Activated CD4-positive, alpha-beta T cell treated with anti-CD3 and anti-CD28 coated beads, Interleukin-2, amount 10 ng/mL, durations not matched to agents 7 days and 5 days (primary cell): ENCODE measurements at regions not wholly inside any gene's neighbourhood (a gene's known extent, or its start where the extent isn't known, plus 50 kb on each side); places are given as distances from the start of the nearest gene placed in this dataset.

ENCODE experiments used
- CTCF ChIA-PET: fragments of 350-600 bp; sonication (Branson Sonifier 250); formaldehyde crosslinking; loops from one replicate; lab custom pipeline; 2021; ENCODE audit warnings: antibody characterized with exemption; lab: Charles Lee
- POLR2A ChIA-PET: fragments of 350-600 bp; sonication (Branson Sonifier 250); formaldehyde crosslinking; loops from one replicate; lab custom pipeline; 2021; ENCODE audit warnings: antibody characterized with exemption; lab: Charles Lee
- DNase-seq: peaks from one replicate; pipeline ENCODE4 v3.0.0-alpha.2; 2020
- H3K27ac Mint-ChIP-seq: one replicate; pipeline ENCODE4 v1.8.0; 2021; ENCODE audit warnings: mild to moderate bottlenecking, moderate library complexity, mixed read lengths
- H3K27me3 Mint-ChIP-seq: one replicate; pipeline ENCODE4 v1.8.0; 2021; ENCODE audit warnings: mixed read lengths
- H3K36me3 Mint-ChIP-seq: one replicate; pipeline ENCODE4 v1.8.0; 2021; ENCODE audit warnings: low read depth, mixed read lengths
- H3K4me1 Mint-ChIP-seq: one replicate; pipeline ENCODE4 v1.8.0; 2021; ENCODE audit warnings: mixed read lengths
- H3K4me3 Mint-ChIP-seq: one replicate; pipeline ENCODE4 v1.8.0; 2021; ENCODE audit warnings: mild to moderate bottlenecking, moderate library complexity, mixed read lengths
- H3K9me3 Mint-ChIP-seq: one replicate; pipeline ENCODE4 v1.8.0; 2021; ENCODE audit warnings: mixed read lengths

- CTCF ChIA-PET: no interaction called here
- POLR2A ChIA-PET: no interaction called here
- Mint-ChIP-seq H3K4me1 (no peaks in the 10 kb centered on the region), H3K27ac (no peak overlapping the region), H3K9me3 (peaks cover 5% of the 10 kb centered on the region), H3K36me3 (no peaks in the 10 kb centered on the region), H3K4me3 (no peak overlapping the region), H3K27me3 (no peaks in the 10 kb centered on the region)
- no peak for DNase-seq
Measured at GRCh38 chr1:187873126-187873525, 1044.4 kb downstream of the PLA2G4A start.

GRCh38 chr1:187876775-187877174 is 1048.0 kb downstream of the PLA2G4A start:
- Mint-ChIP-seq H3K9me3 (peaks cover 5% of the 10 kb centered on the region), H3K27me3 (no peaks in the 10 kb centered on the region), H3K4me1 (no peaks in the 10 kb centered on the region), H3K27ac (no peak overlapping the region), H3K36me3 (no peaks in the 10 kb centered on the region), H3K4me3 (no peak overlapping the region)
- DNase-seq: no peak
- ChIA-PET POLR2A (no interaction called here), CTCF (no interaction called here)

GRCh38 chr1:187877220-187877619 is 1048.5 kb downstream of the PLA2G4A start:
- H3K36me3 Mint-ChIP-seq: no peaks in the 10 kb centered on the region
- CTCF ChIA-PET: no interaction called here
- DNase-seq: no peak

GRCh38 chr1:187878883-187879282 is 1050.1 kb downstream of the PLA2G4A start:
- H3K4me3 Mint-ChIP-seq: no peak overlapping the region
- CTCF ChIA-PET: no interaction called here

More at GRCh38 chr1:187877220-187877619, 1048.5 kb downstream of the PLA2G4A start:
- H3K27me3 Mint-ChIP-seq: no peaks in the 10 kb centered on the region
- H3K27ac Mint-ChIP-seq: no peak overlapping the region
- POLR2A ChIA-PET: no interaction called here
- H3K9me3 Mint-ChIP-seq: peaks cover 5% of the 10 kb centered on the region
- no peaks in the 10 kb centered on the region for H3K4me1 Mint-ChIP-seq
- no peak overlapping the region for H3K4me3 Mint-ChIP-seq

GRCh38 chr1:187883356-187883755 is 1054.6 kb downstream of the PLA2G4A start:
- no peak overlapping the region for H3K4me3 Mint-ChIP-seq
- ChIA-PET CTCF (no interaction called here), POLR2A (no interaction called here)
- no peaks in the 10 kb centered on the region for H3K36me3 Mint-ChIP-seq
- H3K9me3 Mint-ChIP-seq: no peaks in the 10 kb centered on the region
- H3K27ac Mint-ChIP-seq: no peak overlapping the region
- no peak for DNase-seq
- H3K27me3 Mint-ChIP-seq: no peaks in the 10 kb centered on the region
- H3K4me1 Mint-ChIP-seq: no peaks in the 10 kb centered on the region

More at GRCh38 chr1:187878883-187879282, 1050.1 kb downstream of the PLA2G4A start:
- Mint-ChIP-seq H3K36me3 (no peaks in the 10 kb centered on the region), H3K9me3 (no peaks in the 10 kb centered on the region), H3K27ac (no peak overlapping the region), H3K4me1 (no peaks in the 10 kb centered on the region), H3K27me3 (no peaks in the 10 kb centered on the region)
- no peak for DNase-seq
- POLR2A ChIA-PET: no interaction called here

GRCh38 chr1:187891993-187892682 is 1063.4 kb downstream of the PLA2G4A start:
- Mint-ChIP-seq H3K9me3 (peaks cover 3% of the 10 kb centered on the region), H3K27ac (no peak overlapping the region), H3K4me1 (no peaks in the 10 kb centered on the region), H3K27me3 (no peaks in the 10 kb centered on the region), H3K36me3 (no peaks in the 10 kb centered on the region), H3K4me3 (no peak overlapping the region)
- ChIA-PET CTCF (no interaction called here), POLR2A (no interaction called here)
- DNase-seq: no peak

- no peak for DNase-seq
- POLR2A ChIA-PET: no interaction called here
- H3K27me3 Mint-ChIP-seq: no peaks in the 10 kb centered on the region
Measured at GRCh38 chr1:187892683-187893039, 1063.9 kb downstream of the PLA2G4A start.

GRCh38 chr1:187893471-187893870 is 1064.7 kb downstream of the PLA2G4A start:
- ChIA-PET POLR2A (no interaction called here), CTCF (no interaction called here)
- H3K4me1 Mint-ChIP-seq: no peaks in the 10 kb centered on the region
- no peaks in the 10 kb centered on the region for H3K36me3 Mint-ChIP-seq
- no peaks in the 10 kb centered on the region for H3K27me3 Mint-ChIP-seq
- no peak overlapping the region for H3K27ac Mint-ChIP-seq
- H3K4me3 Mint-ChIP-seq: no peak overlapping the region
- peaks cover 3% of the 10 kb centered on the region for H3K9me3 Mint-ChIP-seq
- DNase-seq: no peak

More at GRCh38 chr1:187892683-187893039, 1063.9 kb downstream of the PLA2G4A start:
- H3K4me1 Mint-ChIP-seq: no peaks in the 10 kb centered on the region
- no peaks in the 10 kb centered on the region for H3K36me3 Mint-ChIP-seq
- H3K27ac Mint-ChIP-seq: no peak overlapping the region
- H3K9me3 Mint-ChIP-seq: peaks cover 3% of the 10 kb centered on the region
- no peak overlapping the region for H3K4me3 Mint-ChIP-seq
- CTCF ChIA-PET: no interaction called here

GRCh38 chr1:187894349-187894748 is 1065.6 kb downstream of the PLA2G4A start:
- Mint-ChIP-seq H3K27me3 (no peaks in the 10 kb centered on the region), H3K36me3 (no peaks in the 10 kb centered on the region), H3K4me1 (no peaks in the 10 kb centered on the region), H3K4me3 (no peak overlapping the region), H3K27ac (no peak overlapping the region), H3K9me3 (peaks cover 3% of the 10 kb centered on the region)
- no peak for DNase-seq
- ChIA-PET CTCF (no interaction called here), POLR2A (no interaction called here)

GRCh38 chr1:187903223-187903622 is 1074.5 kb downstream of the PLA2G4A start:
- no peaks in the 10 kb centered on the region for H3K4me1 Mint-ChIP-seq
- no peak for DNase-seq
- POLR2A ChIA-PET: no interaction called here
- H3K27me3 Mint-ChIP-seq: no peaks in the 10 kb centered on the region
- no peaks in the 10 kb centered on the region for H3K36me3 Mint-ChIP-seq
- no peaks in the 10 kb centered on the region for H3K9me3 Mint-ChIP-seq
- H3K4me3 Mint-ChIP-seq: no peak overlapping the region
- no peak overlapping the region for H3K27ac Mint-ChIP-seq
- CTCF ChIA-PET: no interaction called here

GRCh38 chr1:187909382-187909781 is 1080.6 kb downstream of the PLA2G4A start:
- Mint-ChIP-seq H3K4me3 (no peak overlapping the region), H3K27ac (no peak overlapping the region), H3K27me3 (no peaks in the 10 kb centered on the region), H3K4me1 (no peaks in the 10 kb centered on the region), H3K36me3 (no peaks in the 10 kb centered on the region), H3K9me3 (no peaks in the 10 kb centered on the region)
- DNase-seq: no peak
- POLR2A ChIA-PET: no interaction called here
- CTCF ChIA-PET: no interaction called here

- no peaks in the 10 kb centered on the region for H3K36me3 Mint-ChIP-seq
- no peak for DNase-seq
- CTCF ChIA-PET: no interaction called here
- H3K9me3 Mint-ChIP-seq: no peaks in the 10 kb centered on the region
- H3K27me3 Mint-ChIP-seq: no peaks in the 10 kb centered on the region
- H3K4me3 Mint-ChIP-seq: no peak overlapping the region
- POLR2A ChIA-PET: no interaction called here
- H3K4me1 Mint-ChIP-seq: no peaks in the 10 kb centered on the region
- H3K27ac Mint-ChIP-seq: no peak overlapping the region
Measured at GRCh38 chr1:187911820-187912219, 1083.1 kb downstream of the PLA2G4A start.

GRCh38 chr1:187920976-187921375 is 1092.2 kb downstream of the PLA2G4A start:
- Mint-ChIP-seq H3K27ac (no peak overlapping the region), H3K4me3 (no peak overlapping the region), H3K4me1 (no peaks in the 10 kb centered on the region), H3K27me3 (no peaks in the 10 kb centered on the region), H3K36me3 (no peaks in the 10 kb centered on the region), H3K9me3 (no peaks in the 10 kb centered on the region)
- ChIA-PET CTCF (no interaction called here), POLR2A (no interaction called here)
- DNase-seq: no peak

GRCh38 chr1:187921426-187921825 is 1092.7 kb downstream of the PLA2G4A start:
- Mint-ChIP-seq H3K4me3 (no peak overlapping the region), H3K27me3 (no peaks in the 10 kb centered on the region)
- CTCF ChIA-PET: no interaction called here

More at GRCh38 chr1:187921426-187921825, 1092.7 kb downstream of the PLA2G4A start:
- Mint-ChIP-seq H3K36me3 (no peaks in the 10 kb centered on the region), H3K9me3 (no peaks in the 10 kb centered on the region), H3K27ac (no peak overlapping the region), H3K4me1 (no peaks in the 10 kb centered on the region)
- DNase-seq: no peak
- POLR2A ChIA-PET: no interaction called here
